PC-3 (cell line): ENCODE measurements at regions not wholly inside any gene's neighbourhood (a gene's known extent, or its start where the extent isn't known, plus 50 kb on each side); places are given as distances from the start of the nearest gene placed in this dataset.

ENCODE experiments used
- ATAC-seq: fragments of 200-7000 bp; cut with Tn5 transposase; 2 replicates; pipeline ENCODE4 v1.9.1; 2020; ENCODE audit warnings: mild to moderate bottlenecking, moderate library complexity
- BruUV-seq: library from RNA; stranded (reverse); fragments of 400-500 nt; replicated peaks from 2 replicates; lab custom pipeline; 2021; lab: Mats Ljungman, UMichigan
- CTCF ChIA-PET: fragments of 300-600 bp; sonication (Branson Sonifier 250); formaldehyde crosslinking; loops from one replicate; lab custom pipeline; 2022; ENCODE audit warnings: antibody characterized with exemption; lab: Charles Lee
- POLR2A ChIA-PET: fragments of 300-600 bp; sonication (Branson Sonifier 250); formaldehyde crosslinking; loops from one replicate; lab custom pipeline; 2022; ENCODE audit warnings: antibody characterized with exemption; ENCODE audit not compliant: unreplicated experiment; lab: Charles Lee
- DNase-seq: peaks from one replicate; pipeline ENCODE4 v3.0.0-alpha.2; 2015
- H2AFZ ChIP-seq: fragments of 300-600 bp; sonication (generic); 2 replicates; pipeline ENCODE4 v1.6.0; 2016; ENCODE audit warnings: antibody characterized with exemption, low read length
- H3F3A ChIP-seq: fragments of 300-600 bp; sonication (generic); one replicate; pipeline ENCODE4 v1.6.0; 2017; ENCODE audit warnings: antibody characterized with exemption, low read length, control low read depth, mild to moderate bottlenecking; ENCODE audit not compliant: unreplicated experiment
- H3K27ac ChIP-seq: fragments of 300-600 bp; sonication (generic); 2 replicates; pipeline ENCODE4 v1.5.1; 2016; ENCODE audit warnings: mild to moderate bottlenecking, low read length
- H3K27me3 ChIP-seq: fragments of 300-600 bp; sonication (generic); 2 replicates; pipeline ENCODE4 v1.6.1; 2016; ENCODE audit warnings: low read length, mixed read lengths
- H3K36me3 ChIP-seq: fragments of 300-600 bp; sonication (generic); 2 replicates; pipeline ENCODE4 v1.6.1; 2016; ENCODE audit warnings: low read depth, mixed run types, low read length, mixed read lengths
- H3K4me1 ChIP-seq: fragments of 300-600 bp; sonication (generic); 2 replicates; pipeline ENCODE4 v1.5.1; 2016; ENCODE audit warnings: low read length; ENCODE audit not compliant: insufficient read depth
- H3K4me2 ChIP-seq: fragments of 300-600 bp; sonication (generic); 2 replicates; pipeline ENCODE4 v1.6.0; 2016; ENCODE audit warnings: low read length
- H3K4me3 ChIP-seq: fragments of 300-600 bp; sonication (generic); 2 replicates; pipeline ENCODE4 v1.5.1; 2016; ENCODE audit warnings: mild to moderate bottlenecking, low read length, mixed read lengths
- H3K79me2 ChIP-seq: fragments of 300-600 bp; sonication (generic); 2 replicates; pipeline ENCODE4 v1.6.1; 2017; ENCODE audit warnings: low read length, mixed read lengths
- H3K9ac ChIP-seq: fragments of 300-600 bp; sonication (generic); 2 replicates; pipeline ENCODE4 v1.6.0; 2016; ENCODE audit warnings: mild to moderate bottlenecking, low read length
- H3K9me2 ChIP-seq: fragments of 300-600 bp; sonication (generic); replicated peaks from 2 replicates; pipeline ENCODE4 v1.6.1; 2016; ENCODE audit warnings: mixed run types, low read length, mixed read lengths
- H3K9me3 ChIP-seq: fragments of 300-600 bp; sonication (generic); 2 replicates; pipeline ENCODE4 v1.6.1; 2016; ENCODE audit warnings: low read length, mixed read lengths
- H4K20me1 ChIP-seq: fragments of 300-600 bp; sonication (generic); 2 replicates; pipeline ENCODE4 v1.6.1; 2016; ENCODE audit warnings: low read length, mixed read lengths
- CTCF ChIP-seq: fragments of 300-600 bp; sonication (generic); conservative IDR thresholded peaks from 2 replicates; pipeline ENCODE4 v1.5.1; 2017; ENCODE audit warnings: antibody characterized with exemption, low read depth, mild to moderate bottlenecking, low read length
- EZH2 ChIP-seq: fragments of 300-600 bp; sonication (generic); IDR thresholded peaks from one replicate; pipeline ENCODE4 v1.6.1; 2017; ENCODE audit warnings: antibody characterized with exemption, mild to moderate bottlenecking, low read length; ENCODE audit not compliant: unreplicated experiment
- EZH2phosphoT487 ChIP-seq: fragments of 300-600 bp; sonication (generic); IDR thresholded peaks from 2 replicates; pipeline ENCODE4 v1.6.1; 2018; ENCODE audit warnings: mild to moderate bottlenecking, antibody characterized with exemption, low read length, borderline replicate concordance
- intact Hi-C: fragments of 100-400 bp; cut with micrococcal nuclease; formaldehyde crosslinking; loops from 2 replicates; pipeline ENCODE4 v1.9.0; 2023

GRCh38 chr3:30233913-30234646, 372.3 kb upstream of the TGFBR2 start:
- Histone ChIP-seq H3K27me3 (no peaks in the 10 kb centered on the region), H2AFZ (no peak overlapping the region), H3K79me2 (no peaks in the 10 kb centered on the region), H3K4me1 (peaks cover 15% of the 10 kb centered on the region; the same call in 1 of the 2 replicates), H3F3A (no peaks in the 10 kb centered on the region), H3K27ac (no peak overlapping the region), H4K20me1 (no peaks in the 10 kb centered on the region), H3K9ac (no peak overlapping the region), H3K4me2 (no peak overlapping the region), H3K9me3 (peaks cover 5% of the 10 kb centered on the region; the same call in 1 of the 2 replicates), H3K9me2 (no peaks in the 10 kb centered on the region), H3K36me3 (0 out of 2 replicates have a peak, but pooled peaks cover 3% of the 10 kb centered on the region), H3K4me3 (no peak overlapping the region)
- POLR2A ChIA-PET: no interaction called here
- ATAC-seq (no peak), DNase-seq (peak; percentile 10)
- TF ChIP-seq CTCF: no peak
- no peak for TF ChIP-seq EZH2phosphoT487
- no peak for TF ChIP-seq EZH2
- BruUV-seq: no TSS peak
- intact Hi-C loops: no loop called here
- CTCF ChIA-PET: interaction anchor here (0.5 kb wide), 1 partner anchor 36 kb away, joined by 4 read pairs; no protein-coding TSS in a partner anchor

GRCh38 chr3:30236011-30236410, 370.4 kb upstream of the TGFBR2 start:
- H3K27ac ChIP-seq: no peak overlapping the region
- no peaks in the 10 kb centered on the region for H3K27me3 ChIP-seq
- no peaks in the 10 kb centered on the region for H4K20me1 ChIP-seq
- DNase-seq: no peak
- no peak for ATAC-seq
- TF ChIP-seq EZH2: no peak
- TF ChIP-seq EZH2phosphoT487: no peak
- TF ChIP-seq CTCF: no peak
- no peak overlapping the region for H3K4me3 ChIP-seq
- H3K79me2 ChIP-seq: no peaks in the 10 kb centered on the region
- BruUV-seq: no TSS peak
- H3K9me2 ChIP-seq: no peaks in the 10 kb centered on the region
- intact Hi-C loops: no loop called here
- ChIA-PET CTCF (interaction anchor here (0.9 kb wide), 1 partner anchor 37 kb away, joined by 5 read pairs; no protein-coding TSS in a partner anchor), POLR2A (no interaction called here)
- H2AFZ ChIP-seq: no peak overlapping the region
- no peak overlapping the region for H3K4me2 ChIP-seq
- H3K4me1 ChIP-seq: peaks cover 15% of the 10 kb centered on the region; the same call in 1 of the 2 replicates
- H3K9ac ChIP-seq: no peak overlapping the region
- no peaks in the 10 kb centered on the region for H3F3A ChIP-seq
- 0 out of 2 replicates have a peak, but pooled peaks cover 3% of the 10 kb centered on the region for H3K36me3 ChIP-seq
- peaks cover 5% of the 10 kb centered on the region; the same call in 1 of the 2 replicates for H3K9me3 ChIP-seq

- Histone ChIP-seq H3K36me3 (0 out of 2 replicates have a peak, but pooled peaks cover 3% of the 10 kb centered on the region), H3K4me1 (no peaks in the 10 kb centered on the region), H3K9me3 (peaks cover 5% of the 10 kb centered on the region; the same call in 1 of the 2 replicates), H2AFZ (no peak overlapping the region), H3K27ac (no peak overlapping the region), H3K4me2 (no peak overlapping the region), H3K27me3 (no peaks in the 10 kb centered on the region), H3K9me2 (no peaks in the 10 kb centered on the region), H3K79me2 (no peaks in the 10 kb centered on the region), H3K4me3 (no peak overlapping the region), H3K9ac (no peak overlapping the region), H3F3A (no peaks in the 10 kb centered on the region), H4K20me1 (no peaks in the 10 kb centered on the region)
- intact Hi-C loops: no loop called here
- ChIA-PET POLR2A (interaction anchor here (0.7 kb wide), 1 partner anchor 509 kb away, joined by 5 read pairs; no protein-coding TSS in a partner anchor), CTCF (no interaction called here)
- no TSS peak for BruUV-seq
- ATAC-seq (peak; percentile 61), DNase-seq (peak; percentile 14)
- TF ChIP-seq CTCF: no peak
These were observed 364.7 kb upstream of the TGFBR2 start for GRCh38 chr3:30241721-30242120.
